CD1c-positive myeloid dendritic cell (primary cell): ENCODE measurements at regions not wholly inside any gene's neighbourhood (a gene's known extent, or its start where the extent isn't known, plus 50 kb on each side); places are given as distances from the start of the nearest gene placed in this dataset.
"Not testable (repeated sequence)": the region's sequence is repeated elsewhere in the genome, so short reads cannot be mapped to it uniquely, and the experiment has no call there.

ENCODE experiments used
- DNase-seq: peaks from one replicate; pipeline ENCODE4 v3.0.0-alpha.2; 2016; ENCODE audit errors: extremely low spot score

DNA sequence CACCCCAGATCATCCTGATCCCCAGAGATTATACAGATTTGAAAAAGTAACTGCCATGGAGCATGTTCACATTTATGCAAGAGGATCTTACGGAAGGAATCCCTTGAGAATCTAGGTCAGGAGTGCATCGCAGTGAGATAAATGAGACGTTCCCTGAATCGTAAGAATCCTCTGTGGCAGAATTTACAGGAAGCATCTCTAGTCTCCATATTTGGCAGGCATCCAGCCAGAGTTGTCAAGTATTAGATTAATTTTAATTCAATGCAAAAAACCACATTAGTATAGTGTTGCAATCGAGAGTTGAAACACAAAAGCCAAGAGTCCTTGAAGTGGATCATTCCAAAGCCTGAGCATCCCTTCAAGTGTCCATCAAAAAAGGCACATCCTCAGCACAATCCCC, 100.8 kb downstream of the RRAGC start:
- DNase-seq, result no peak

- no peak for DNase-seq
Observed at GRCh38 chr1:38746941-38747600, 112.5 kb downstream of the RRAGC start.

DNA sequence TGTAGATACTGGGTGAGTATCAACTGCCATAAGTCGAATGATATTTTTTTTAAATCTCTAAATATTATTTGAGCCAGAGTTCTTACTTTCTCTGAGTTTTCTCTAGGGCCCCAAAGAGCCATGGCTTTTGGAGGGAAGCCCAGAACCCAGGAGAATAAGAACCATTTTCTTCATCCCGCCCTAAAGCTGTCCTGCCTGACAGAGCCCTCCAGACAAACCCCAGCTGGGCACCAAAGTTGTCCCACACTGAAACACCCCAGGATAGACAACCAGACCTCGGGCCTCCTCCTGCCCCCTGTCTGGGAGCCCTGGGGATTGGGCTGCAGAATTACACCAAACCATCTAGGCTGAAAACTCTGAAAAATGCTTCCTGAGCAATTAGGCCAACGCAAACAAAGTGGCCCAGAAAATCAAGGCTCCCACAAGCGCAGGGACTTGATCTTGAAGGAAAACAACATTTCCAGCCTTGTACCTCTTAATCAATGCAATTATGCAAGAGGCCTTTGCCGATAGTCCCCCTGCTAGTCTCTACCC, 113.1 kb downstream of the RRAGC start:
- DNase-seq, result no peak

GRCh38 chr1:38745476-38746401, 113.8 kb downstream of the RRAGC start:
- DNase-seq, result no peak

DNA sequence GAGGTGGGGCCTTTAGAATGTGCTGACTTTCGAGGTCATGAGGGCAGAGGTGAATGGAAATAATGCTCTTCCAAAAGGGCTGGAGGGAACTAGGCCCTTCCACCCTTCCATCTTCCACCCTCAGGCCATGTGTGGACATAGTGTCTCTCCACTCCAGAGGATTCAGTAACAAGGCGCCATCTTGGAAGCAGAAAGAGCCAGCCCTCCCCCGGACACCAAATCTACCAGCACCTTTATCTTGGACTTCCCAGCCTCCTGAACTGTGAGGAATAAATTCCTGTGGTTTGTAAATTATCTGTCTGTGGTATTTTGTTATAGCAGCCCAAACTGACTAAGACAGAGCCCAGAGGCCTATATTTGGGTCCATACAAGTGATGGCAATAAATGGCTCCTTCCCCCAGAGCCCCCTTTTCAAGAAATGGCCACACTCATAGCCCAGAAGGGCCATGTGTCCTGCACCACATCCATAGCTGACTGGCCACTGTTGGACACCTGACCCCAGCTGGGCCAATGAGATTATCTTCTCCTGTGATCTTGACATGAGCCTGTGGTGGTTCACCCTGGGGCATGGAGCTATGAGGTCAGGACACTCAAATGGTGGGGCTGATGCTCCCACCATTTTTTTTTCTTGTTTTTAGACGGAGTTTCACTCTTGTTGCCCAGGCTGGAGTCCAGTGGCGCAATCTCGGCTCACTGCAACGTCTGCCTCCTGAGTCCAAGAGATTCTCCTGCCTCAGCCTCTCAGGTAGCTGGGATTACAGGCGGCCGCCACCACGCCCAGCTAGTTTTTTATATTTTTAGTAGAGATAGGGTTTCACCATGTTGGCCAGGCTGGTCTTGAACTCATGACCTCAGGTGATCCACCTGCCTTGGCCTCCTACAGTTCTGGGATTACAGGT, 114.9 kb downstream of the RRAGC start:
- DNase-seq, result no peak

DNA sequence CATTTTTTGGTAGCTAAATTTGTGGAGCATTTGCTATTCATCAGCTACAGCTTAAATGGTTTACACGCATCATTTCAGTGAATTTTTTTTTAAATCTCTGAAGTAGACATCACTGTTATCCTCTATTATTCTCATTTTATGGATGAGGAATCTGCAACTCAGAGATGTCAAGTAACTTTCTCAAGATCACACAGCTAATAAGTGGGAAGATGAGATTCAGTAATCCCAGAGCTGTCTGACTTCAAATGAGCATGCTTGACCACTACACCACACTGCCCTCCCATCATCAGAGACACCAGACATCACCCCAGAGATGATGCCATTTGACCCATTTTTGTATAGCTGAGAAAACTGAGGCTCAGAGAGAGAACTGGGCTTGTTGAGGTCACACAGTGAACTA, 116.4 kb downstream of the RRAGC start:
- DNase-seq, result no peak

- DNase-seq, result no peak
Observed at GRCh38 chr1:38741341-38741740, 118.2 kb downstream of the RRAGC start.

DNA sequence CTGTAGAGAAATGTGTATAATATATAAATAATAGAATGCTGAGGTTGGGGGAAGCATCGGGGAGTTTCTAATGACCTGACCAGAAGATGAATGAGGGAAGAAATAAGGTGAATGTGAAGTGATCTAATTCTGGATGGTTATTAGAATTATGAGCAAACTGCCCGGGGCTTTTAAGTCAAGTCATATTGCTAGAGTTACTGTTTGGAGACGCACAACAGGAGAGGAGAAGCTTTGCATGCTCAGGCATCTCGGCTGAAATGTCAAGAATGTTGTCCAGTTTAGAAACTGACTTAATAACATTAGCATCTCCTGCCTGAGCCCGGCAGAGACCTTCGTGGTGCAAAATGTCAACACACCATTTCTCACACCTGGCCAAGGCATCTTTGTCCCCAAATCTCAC, 119.1 kb downstream of the RRAGC start:
- no peak for DNase-seq

GRCh38 chr1:38738207-38738606, 121.4 kb downstream of the RRAGC start:
- DNase-seq, result no peak

DNA sequence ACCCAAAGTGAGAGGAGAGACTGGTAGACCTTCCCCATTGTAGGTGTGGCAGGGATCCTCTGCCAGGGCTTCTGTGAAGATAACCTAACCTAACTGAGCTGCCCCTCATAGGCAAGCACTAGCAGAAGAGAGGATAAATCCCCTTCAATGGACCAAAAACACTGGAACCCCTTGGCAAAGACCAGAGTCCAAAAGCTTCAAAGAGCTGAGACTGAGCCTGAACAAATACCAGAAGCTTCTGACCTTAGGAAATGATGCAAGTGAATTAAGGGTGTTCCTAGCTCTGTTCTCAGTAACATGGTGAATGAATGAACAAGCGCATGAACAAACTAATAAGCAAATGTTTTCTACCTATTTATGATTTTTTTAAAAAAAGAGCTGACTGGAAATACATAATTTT, 123.2 kb downstream of the RRAGC start:
- DNase-seq, result no peak

GRCh38 chr1:38735651-38736161, 123.9 kb downstream of the RRAGC start:
- DNase-seq, result no peak

GRCh38 chr1:38733761-38734160, 125.8 kb downstream of the RRAGC start:
- DNase-seq, result no peak

GRCh38 chr1:38730511-38731397, 128.8 kb downstream of the RRAGC start:
- no peak for DNase-seq

DNA sequence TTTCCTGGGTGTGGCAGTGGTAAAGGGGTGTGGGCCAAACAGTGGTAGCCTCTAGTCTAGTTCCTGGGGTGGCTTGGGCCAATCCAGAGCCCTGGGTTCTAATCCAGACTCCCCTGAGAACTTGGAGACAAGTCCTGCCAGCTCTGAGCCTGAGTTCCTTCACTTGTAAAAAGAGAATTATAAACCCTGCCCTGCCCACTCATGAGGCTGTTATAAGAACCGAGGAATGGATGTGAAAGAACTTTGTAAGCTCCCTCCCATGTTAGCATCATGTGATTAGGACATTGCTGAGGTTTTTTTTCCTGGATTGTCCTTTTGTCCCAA, 131.0 kb downstream of the RRAGC start:
- DNase-seq, result no peak

DNA sequence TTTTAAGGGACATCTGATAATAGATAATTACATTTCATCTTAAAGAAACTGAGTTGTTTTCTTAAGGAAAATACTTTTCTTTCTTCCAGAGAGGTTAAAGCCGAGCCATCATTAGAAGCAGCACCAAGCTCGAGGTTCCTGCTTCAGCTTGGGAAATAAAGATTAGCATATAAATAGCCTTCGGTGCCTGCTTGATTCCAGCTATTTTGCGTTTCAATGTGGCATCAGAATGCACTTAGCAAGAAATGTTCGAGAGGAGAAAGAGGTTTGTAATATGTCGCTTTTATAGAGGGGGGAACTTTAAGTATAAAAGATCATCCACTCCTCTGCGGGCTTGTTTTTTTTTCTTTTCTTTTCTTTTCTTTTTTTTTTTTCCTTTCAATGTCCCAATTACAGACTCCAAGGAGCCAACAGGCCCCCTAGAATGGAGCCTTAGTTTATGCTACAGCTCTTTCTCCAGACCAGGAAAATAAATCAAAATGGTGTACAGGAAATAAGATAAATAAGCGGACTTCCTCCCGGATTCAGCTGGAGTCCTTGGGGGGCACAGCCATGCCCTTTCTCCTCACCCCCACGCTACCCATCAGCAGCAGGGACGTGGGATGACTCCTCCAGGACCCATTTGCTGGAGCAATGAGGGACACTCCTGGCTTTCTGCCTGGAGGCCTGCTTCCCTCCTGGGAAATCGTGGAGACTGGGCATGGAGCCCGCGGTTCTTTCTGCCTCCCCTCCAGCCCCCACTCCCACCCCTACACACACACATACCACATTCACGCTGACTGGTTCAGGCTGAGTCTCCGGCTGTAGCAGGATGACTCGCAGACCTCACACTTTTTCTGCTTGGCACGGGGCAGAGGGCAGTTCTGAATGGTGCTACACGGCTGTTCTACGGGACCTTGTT, 131.6 kb downstream of the RRAGC start:
- DNase-seq, result no peak

DNA sequence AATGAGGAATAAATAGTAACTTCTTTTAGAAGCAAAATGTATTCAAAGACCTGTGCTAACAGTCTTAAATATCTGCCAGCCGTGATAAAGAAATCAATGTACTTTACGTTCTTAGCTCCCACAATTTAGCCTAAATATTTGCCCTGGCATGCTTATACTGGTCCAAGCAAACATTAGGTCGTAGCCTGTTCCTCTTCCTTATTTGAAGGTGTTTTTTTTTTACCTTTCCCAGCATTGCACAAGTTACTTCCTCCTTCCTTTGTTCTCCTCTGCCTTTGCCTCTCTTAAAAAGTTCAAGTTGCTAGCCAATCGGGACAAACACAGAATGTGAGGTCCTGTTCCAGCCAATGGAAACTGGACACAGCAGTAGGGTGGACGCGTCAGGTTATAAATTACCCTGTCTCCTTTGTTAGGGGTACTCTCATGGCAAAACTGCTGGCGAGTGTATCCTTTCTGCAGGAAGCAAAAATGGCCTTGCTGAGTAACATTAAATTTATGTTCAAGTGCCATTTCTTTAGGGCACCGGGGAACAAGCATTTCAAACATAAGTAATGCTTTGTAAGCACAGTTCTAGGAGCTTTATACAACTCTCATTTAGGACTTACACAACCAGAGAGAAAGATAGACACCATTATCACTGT, 134.1 kb downstream of the RRAGC start:
- not testable (repeated sequence) for DNase-seq

DNA sequence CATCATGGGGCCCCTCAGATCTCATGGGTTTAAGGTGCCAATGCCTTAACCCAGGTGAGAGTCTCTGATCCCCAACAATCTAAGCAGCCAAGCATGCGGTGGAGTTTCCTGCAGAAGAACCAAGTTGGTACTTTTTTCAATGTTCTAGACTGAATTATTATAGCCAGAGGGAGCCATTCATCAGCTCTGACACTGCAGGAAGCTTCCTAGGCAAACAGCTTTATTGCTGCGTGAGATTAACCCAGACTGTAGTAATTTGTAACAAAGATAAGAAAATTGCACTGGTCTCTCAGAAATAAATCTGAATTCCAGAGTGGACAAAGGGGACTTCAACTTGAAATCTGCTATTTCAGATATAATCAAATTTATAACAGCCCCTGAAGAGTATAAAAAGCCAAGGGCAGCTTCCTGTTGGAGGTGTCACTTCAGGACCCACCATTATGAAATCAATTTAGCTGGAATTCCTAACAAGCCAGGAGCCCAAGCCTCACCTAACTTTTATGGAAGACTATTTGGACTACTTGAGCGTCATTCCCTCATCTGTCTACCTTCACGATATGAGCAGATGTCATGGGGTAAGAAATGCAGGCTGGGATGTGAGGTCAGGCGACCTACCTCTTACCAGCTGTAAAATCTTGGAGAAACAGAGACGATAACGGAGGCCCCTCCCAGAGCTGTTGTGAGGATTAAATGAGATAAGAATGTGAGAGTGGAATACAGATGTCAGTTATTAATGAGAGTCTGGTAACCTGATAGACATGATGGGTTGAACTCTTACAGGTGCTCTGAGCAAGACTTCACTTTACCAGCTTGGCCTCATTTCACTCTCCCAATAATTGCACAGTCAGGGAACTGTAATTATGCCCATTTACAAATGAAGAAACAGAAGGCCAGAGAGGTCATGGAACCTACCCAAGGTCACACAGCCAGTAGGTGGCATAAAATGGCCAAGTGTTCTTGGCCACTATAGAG, 135.1 kb downstream of the RRAGC start:
- no peak for DNase-seq

- no peak for DNase-seq
Observed at GRCh38 chr1:38721816-38722215, 137.8 kb downstream of the RRAGC start.
